ENCODE measurements at regions not wholly inside any gene's neighbourhood (a gene's known extent, or its start where the extent isn't known, plus 50 kb on each side); places are given as distances from the start of the nearest gene placed in this dataset.

DNA sequence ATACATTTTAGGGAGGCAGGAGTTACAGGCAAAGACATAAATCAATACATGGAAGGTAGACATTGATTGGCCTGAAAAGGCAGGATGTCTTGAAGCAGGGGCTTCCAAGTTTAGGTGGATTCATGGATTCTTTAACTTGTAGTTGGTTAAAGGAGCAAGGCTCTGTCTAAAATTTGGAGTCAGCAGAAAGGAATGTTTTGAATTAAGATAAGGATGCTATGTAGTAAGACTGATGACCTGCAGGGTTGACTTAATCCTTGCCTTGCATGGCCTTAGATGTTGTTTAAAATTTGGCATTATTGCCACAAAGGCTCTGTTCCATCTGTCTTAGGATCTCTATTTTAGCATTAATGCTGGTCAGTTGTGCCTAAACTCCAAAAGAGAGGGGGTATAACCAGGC lies 171.3 kb downstream of the C5orf15 start:
- no peak for DNase-seq (ENCODE audit: low spot score)

DNA sequence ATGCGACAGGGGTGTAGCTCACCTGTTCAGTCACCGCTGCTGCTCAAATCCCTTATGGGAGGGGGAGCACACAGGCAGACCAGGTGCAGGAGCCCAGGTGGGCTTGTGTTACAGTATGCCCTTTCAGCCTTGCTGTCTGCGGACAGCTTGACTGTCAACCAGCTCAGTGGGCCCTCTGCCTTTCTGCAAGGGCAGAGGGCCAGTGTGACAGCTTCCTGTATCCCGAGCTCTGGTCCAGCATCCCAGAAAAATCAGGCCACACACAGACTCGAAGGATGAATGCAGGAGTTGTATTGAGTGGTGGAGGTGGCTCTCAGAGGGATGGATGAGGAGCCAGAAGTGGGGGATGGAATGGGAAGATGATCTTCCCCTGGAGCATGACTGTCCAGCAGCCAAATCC lies 172.2 kb downstream of the C5orf15 start:
- no peak for DNase-seq (ENCODE audit: low spot score)

GRCh38 chr5:133794771-133795415 lies 173.5 kb downstream of the C5orf15 start:
- no peak for DNase-seq (ENCODE audit: low spot score)

- DNase-seq (ENCODE audit: low spot score), result no peak
Observed at GRCh38 chr5:133793756-133794465, 174.5 kb downstream of the C5orf15 start.

DNA sequence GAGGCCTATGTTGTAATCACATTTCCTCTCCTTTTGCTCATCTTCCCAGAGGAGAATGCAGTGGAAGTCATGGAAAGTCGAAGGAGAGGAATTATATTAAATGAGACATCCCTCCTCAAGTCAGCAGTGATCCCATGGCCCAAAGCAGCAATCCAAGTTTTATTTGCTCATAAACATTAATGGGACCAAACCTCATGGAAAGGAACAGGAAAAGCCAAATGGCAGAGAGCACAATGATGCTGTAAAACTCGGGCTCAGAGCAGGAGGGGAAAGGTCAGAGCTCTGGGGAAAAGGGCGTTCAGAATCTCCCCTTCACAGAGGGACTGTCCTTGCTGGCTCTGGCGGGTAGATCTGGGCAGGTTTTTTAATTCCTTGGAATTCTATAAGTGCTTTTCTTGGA lies 175.8 kb downstream of the C5orf15 start:
- DNase-seq (ENCODE audit: low spot score), result no peak

GRCh38 chr5:133792024-133792423 lies 176.4 kb downstream of the C5orf15 start:
- no peak for DNase-seq (ENCODE audit: low spot score)

DNA sequence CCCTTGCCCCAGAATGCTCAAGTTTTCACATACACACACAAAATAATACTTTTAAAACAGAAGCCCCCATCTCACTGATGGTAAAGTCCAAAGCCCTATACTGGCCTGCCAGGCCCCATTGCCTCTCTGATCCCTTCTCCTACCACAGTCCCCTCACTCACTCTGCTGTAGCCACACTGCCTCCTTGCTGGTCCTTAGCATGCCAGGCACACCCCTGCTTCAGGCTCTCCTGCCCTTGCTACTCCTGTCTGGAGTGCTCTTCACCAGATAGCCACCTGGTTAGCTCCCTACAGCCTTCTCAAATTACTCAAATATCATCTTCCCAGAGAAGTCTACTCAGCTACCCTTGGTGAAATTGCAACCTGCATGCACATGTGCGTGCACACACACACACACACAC lies 177.5 kb downstream of the C5orf15 start:
- no peak for DNase-seq (ENCODE audit: low spot score)

- no peak for DNase-seq (ENCODE audit: low spot score)
Observed at GRCh38 chr5:133789428-133789827, 177.1 kb upstream of the FSTL4 start.

- DNase-seq (ENCODE audit: low spot score), result no peak
Observed at GRCh38 chr5:133788121-133788520, 175.8 kb upstream of the FSTL4 start.

DNA sequence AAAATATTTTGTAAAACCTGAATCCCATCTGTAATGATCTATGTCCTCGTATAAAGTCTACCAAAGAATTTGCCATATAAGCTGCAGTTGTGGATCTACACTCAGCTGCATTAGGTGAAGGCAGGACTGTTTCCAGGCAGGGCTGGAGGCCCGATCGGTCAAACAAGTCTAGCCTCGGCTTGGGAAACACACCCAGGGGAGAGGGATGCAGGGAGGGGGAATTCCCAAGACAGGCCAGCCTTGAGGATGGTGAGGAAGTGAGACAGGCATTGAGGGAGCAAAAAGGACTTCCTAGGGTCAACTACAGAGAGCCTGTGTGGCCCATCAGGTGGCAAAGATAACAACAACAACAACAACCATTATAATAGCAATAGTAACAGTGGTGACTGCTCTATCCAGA lies 174.1 kb upstream of the FSTL4 start:
- no peak for DNase-seq (ENCODE audit: low spot score)

DNA sequence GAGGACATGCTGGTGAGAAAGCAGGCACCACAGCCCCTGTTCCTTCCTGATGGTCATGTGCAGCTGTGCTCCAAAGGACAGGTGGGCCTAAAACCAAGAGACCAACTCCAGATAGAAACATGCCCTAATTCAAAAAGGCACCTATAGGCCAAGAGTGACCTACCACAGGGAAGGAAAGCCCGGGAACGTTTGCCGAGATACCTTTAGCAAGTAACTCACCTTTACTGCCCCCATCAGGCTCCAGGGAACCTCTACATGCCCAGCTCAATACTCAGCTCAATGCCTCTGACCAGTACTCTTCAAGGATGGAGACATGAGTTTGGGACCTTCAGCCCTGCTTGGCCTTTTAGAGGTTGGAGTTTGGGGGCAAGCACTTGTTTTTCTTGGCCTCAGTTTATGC lies 172.8 kb upstream of the FSTL4 start:
- DNase-seq (ENCODE audit: low spot score), result no peak

GRCh38 chr5:133783481-133783880 lies 171.1 kb upstream of the FSTL4 start:
- DNase-seq (ENCODE audit: low spot score), result no peak

- DNase-seq (ENCODE audit: low spot score), result no peak
Observed at GRCh38 chr5:133782736-133783135, 170.4 kb upstream of the FSTL4 start.

DNA sequence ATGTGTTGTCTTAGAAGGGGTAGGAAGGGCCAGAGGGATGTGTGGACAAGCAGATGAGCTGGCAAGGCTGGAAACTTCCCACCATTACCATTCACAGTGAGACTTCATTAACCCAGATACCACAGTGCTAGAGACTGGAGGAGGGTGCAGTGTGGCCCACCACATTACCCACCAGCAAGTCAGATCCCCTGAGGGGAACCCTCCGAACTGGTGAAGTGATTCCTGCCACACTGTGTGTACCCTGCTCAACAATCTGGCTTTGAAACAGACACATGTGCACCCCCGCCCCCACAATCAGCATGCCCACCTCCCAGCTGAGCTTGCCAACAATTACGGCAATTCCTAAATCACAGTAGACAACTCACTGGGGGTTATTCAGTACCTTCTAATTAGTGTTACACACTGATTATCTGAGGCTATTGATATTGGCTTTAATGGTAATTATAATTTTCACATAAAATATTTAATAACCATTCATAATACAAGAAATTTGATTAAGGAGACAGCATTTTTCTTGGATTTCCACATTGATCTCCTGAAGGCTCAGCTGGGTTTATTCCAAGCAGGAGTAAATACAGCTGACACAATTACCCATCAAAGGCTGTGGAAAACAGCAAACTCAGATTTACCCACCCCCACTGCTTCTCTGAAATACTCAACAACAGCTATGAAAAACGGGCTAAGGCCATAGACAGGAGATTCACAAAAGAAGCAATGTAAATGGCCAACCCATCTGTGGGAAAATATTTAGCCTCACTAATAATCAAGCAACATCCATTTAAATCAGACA lies 169.3 kb upstream of the FSTL4 start:
- no peak for DNase-seq (ENCODE audit: low spot score)

DNA sequence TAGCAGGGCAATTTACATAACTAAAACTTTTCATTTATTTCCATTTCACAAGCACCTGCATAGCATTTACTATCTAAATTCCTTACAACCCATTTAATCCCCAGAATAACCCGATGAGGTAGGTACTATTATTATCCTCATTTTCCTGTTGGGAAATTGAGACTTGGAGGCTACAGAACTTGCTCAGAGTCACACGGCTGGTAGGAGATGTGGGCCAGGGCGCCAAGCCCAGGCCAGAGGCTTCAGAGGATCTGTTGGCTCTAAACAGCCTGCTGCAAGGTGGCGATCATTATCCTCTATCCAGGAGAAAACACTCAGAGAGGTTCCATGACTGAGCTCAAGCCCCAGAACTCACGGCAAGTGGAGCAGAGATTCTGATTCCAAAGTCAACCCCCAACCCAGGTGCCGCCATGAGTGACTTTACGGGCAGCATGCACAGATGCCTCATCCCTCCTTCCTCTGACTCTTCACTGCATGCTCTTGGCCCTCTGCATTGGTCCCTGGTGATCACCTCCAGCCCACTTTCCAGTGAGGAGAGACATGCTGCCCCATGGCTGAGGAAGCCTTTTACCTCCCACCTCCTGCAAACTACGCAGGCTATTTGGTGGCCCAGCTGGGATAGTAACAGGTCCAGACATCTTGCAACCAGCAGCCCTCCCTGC lies 168.4 kb upstream of the FSTL4 start:
- DNase-seq (ENCODE audit: low spot score), result no peak

- DNase-seq (ENCODE audit: low spot score), result no peak
Observed at GRCh38 chr5:133779828-133780475, 167.6 kb upstream of the FSTL4 start.

- DNase-seq (ENCODE audit: low spot score), result no peak
Observed at GRCh38 chr5:133778636-133779035, 166.3 kb upstream of the FSTL4 start.

DNA sequence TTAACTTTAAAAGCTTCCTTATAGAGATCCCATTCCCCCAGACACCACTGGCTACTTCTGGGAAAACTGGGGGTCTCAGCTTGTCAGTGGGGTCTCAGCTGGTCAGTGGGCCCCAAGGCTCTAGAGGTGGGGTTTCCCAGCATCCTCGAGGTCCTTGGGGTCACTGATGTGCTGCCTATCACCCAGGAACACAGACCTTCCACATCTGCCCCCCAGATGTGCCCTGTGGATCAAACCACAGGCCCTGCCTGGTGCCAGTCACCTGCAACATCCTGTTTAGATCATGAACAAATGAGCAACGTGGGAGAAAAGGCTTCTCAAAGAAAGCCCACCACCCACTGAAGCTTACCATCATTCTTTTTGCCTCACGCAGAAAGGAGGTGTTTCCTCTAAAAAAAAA lies 165.6 kb upstream of the FSTL4 start:
- no peak for DNase-seq (ENCODE audit: low spot score)

DNA sequence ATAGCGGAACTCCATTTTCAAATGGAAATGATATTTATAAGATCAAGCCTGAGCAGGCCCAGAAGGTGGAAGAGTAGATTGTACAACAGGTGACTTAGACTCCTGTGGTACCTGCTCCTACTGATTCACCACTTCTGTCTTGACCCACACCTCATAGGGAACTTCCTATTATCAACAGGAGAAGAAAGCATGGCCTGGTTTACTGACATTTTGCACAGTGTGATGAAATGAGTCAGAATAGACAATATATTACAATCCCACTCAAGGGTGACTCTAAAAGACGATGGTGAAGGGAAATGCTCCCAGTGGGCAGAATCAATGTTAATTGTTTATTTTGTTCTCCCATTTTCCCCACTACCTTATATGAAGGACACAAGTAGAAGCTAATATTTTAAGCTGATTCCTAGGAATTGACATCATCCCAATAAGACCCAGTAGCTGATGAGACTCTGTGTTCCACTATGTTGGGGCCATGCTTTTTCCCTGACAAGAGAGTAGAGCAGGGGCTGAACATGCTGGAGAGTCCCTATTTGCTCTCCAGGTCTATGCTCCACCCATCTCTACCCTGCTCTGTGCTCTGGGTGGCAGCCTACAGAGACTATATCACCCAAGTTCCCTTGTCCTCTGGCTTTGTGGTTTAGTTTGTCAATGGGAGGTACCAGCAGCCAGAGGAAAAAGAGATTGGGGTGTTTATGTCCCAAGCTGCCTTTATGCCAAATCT lies 163.4 kb upstream of the FSTL4 start:
- DNase-seq (ENCODE audit: low spot score), result no peak

DNA sequence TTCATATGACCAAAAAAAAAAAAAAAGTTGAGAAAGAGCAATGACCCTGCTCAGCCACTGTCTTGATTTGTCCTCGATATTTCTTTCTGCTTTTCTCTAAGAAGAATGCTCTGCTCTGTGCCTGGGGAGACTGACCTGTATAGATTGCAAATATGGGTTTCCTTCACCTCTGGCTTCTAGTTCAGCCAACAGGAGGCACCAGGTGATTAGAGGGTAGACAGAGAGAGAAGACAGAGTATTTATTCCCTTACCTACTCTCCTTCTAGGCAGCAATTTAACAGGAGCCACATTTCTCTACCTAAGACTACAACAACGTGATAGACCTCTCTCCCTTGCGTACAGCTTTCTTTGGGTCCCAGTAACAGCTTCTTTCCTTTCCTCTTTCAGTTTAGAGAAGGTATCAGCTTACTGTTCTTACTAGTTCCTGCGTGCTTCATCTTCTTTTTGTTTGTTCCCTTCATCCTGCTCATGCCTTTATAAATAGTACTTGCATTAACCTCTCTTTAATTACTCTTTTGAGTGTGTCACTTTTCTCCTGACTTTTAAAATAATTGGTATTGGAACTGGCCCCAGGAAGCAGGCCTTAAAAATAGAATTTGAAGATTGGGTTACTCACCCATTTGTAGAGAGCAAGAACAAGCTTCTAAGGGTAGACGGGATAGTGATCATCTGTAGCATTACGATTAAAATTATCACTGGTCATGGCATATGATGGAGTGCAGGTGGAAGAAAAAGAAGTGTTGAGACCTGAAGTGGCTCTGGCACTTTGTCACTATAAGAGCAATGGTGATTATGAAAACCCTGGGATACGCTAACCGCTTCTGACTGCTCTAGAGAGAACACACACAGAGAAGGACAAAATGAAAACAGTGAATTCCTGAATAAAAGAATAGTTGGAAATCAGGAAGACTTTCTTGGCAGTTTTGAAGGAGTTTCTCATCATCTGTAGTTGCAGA lies 161.2 kb upstream of the FSTL4 start:
- DNase-seq (ENCODE audit: low spot score), result no peak

All from HuH-7 (cell line).